ENCODE measurements at regions not wholly inside any gene's neighbourhood (a gene's known extent, or its start where the extent isn't known, plus 50 kb on each side); places are given as distances from the start of the nearest gene placed in this dataset.

- H3K4me2 ChIP-seq: no peak overlapping the region
- H3K9ac ChIP-seq: no peak overlapping the region
- no peak overlapping the region for H3K27ac ChIP-seq
- H3K4me1 ChIP-seq: peaks cover 11% of the 10 kb centered on the region
- no peaks in the 10 kb centered on the region for H3K27me3 ChIP-seq
- no peak for TF ChIP-seq Cebpa-rat (IDR thresholded peaks at IDR 0.05)
- H3K36me3 ChIP-seq: no peaks in the 10 kb centered on the region
- H3K9me3 ChIP-seq: no peaks in the 10 kb centered on the region
- H4K20me1 ChIP-seq: no peaks in the 10 kb centered on the region
- no peak overlapping the region for H3K4me3 ChIP-seq
These were observed 53.5 kb upstream of the ACAN start for GRCh38 chr15:88749699-88750098.

GRCh38 chr15:88752501-88752900 lies 50.7 kb upstream of the ACAN start:
- Histone ChIP-seq H3K36me3 (no peaks in the 10 kb centered on the region), H3K9ac (no peak overlapping the region), H4K20me1 (no peaks in the 10 kb centered on the region), H3K4me3 (no peak overlapping the region), H3K4me2 (peak overlapping the region; percentile 31; the same call in 1 of the 2 replicates), H3K27ac (no peak overlapping the region), H3K4me1 (peaks cover 16% of the 10 kb centered on the region), H3K27me3 (no peaks in the 10 kb centered on the region), H3K9me3 (no peaks in the 10 kb centered on the region)
- TF ChIP-seq Cebpa-rat (IDR thresholded peaks at IDR 0.05): no peak

- H3K27me3 ChIP-seq: no peaks in the 10 kb centered on the region
- peaks cover 19% of the 10 kb centered on the region for H3K4me1 ChIP-seq
- no peak for TF ChIP-seq Cebpa-rat (IDR thresholded peaks at IDR 0.05)
- H3K4me3 ChIP-seq: no peak overlapping the region
- H4K20me1 ChIP-seq: no peaks in the 10 kb centered on the region
- H3K4me2 ChIP-seq: peak overlapping the region; percentile 31; the same call in 1 of the 2 replicates
- no peak overlapping the region for H3K27ac ChIP-seq
- H3K9me3 ChIP-seq: no peaks in the 10 kb centered on the region
- no peaks in the 10 kb centered on the region for H3K36me3 ChIP-seq
- no peak overlapping the region for H3K9ac ChIP-seq
These were observed 50.3 kb upstream of the ACAN start for GRCh38 chr15:88752951-88753350.
